COLO668 (cell line): ENCODE measurements at regions not wholly inside any gene's neighbourhood (a gene's known extent, or its start where the extent isn't known, plus 50 kb on each side); places are given as distances from the start of the nearest gene placed in this dataset.
A peak's percentile ranks its signal among the peaks of the same experiment; 100 is the strongest.

ENCODE experiments used
- DNase-seq: peaks from one replicate; lab custom pipeline; 2025; ENCODE audit not compliant: unreplicated experiment; lab: John Stamatoyannopoulos, UW

DNA sequence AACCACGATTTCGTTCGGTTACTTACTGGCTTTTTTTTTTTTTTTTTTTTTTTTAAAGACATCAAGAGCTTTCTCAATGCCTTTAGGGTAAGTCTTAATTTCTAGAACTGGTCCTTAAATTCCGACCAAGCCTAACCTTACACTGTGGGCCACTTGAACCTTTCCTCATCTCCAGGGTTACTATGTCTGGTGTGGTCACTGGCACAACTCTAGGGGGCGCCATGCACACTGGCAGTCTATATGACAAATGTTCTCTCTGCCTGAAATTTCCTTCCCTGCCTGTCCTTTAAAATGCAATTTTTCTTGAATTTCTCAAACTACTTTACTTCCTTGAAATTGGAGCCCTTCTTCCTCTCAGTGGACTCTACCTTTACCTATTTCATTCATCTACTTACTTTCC lies 227.4 kb downstream of the KLF5 start:
- no peak for DNase-seq

DNA sequence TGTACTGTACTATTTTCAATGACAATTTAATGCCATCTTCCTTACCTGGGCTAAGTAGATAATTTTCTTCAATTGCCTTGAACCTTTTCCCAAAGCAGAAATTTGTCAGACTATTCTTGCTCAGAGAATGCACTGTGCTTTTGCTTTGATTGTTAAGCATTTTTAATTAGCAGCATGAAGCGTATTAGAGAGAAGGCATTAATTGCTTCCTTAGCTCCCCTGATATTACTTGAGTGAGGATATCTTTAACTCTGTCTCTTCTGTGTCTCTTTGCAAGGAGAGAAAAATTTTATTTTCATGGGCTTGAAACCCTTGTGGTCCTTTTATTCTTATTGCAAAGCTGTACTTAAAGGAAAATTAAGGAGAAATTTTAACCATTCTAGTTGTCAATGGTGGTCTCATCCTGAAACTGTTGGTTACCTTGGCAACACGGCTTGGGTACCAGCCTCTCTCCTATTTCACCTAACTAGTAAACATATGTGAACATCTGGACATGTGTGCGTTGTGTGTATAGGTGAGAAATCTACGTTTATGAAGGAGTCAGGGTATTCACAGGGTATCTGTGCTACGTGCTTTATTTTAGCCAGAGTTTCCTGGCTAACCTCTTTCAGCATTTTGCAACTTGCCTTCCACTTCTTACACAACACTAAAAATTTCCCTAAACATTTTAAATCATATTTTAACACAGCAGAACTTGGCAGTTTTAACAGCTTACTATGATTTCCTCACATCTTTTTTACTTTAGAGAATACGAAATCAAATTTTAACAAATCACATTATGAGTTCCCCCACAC lies 225.5 kb downstream of the KLF5 start:
- no peak for DNase-seq

DNA sequence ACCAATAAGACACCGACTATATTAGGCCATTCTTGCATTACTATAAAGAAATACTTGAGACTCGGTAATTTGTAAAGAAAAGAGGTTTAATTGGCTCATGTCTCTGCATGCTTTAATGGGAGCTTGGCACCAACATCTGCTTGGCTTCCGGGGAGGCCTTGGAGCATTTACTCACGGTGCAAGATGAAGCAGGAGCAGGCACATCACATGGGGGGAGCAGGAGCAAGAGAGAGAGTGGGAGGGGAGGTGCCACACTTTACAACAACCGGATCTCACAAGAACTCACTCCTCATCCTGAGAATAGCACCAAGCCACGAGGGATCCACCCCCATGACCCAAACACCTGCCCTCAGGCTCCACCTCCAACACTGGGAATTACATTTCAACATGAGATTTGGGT lies 224.8 kb downstream of the KLF5 start:
- no peak for DNase-seq

DNA sequence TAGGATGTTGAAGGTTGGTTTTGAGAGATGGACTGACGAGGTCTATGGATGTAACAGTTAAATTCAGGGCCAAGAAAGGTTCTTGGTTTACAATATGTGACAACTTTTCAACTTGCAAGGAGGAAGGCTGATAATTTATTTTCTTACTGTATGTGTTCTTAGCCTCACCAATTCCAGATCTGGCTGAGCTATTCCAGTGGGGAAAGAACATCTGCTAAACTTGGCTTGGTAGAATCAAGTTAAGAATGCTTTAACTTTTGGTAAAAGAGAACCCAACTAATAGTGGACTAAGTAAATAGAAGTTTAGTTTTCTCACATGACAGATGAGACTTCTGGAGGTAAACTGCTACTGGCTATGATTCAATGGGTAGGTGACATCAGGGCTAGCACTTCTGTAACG lies 222.9 kb downstream of the KLF5 start:
- no peak for DNase-seq

DNA sequence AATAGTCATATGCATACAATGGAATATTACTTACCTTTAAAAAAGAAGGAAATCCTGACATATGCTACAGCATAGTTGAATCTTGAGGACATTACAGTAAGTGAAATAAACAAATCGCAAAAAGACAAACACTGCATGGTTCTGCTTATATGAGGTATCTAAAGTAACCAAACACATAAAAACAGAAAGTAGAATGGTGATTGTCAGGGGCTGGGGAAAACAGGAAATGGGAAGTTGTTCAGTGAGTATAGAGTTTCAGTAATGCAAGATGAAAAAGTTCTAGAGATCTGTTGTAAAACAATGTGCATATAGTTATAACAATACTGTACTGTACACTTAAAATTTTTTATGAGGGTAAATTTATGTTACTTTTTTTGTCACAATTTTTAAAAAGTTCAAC lies 219.4 kb downstream of the KLF5 start:
- DNase-seq: no peak

DNA sequence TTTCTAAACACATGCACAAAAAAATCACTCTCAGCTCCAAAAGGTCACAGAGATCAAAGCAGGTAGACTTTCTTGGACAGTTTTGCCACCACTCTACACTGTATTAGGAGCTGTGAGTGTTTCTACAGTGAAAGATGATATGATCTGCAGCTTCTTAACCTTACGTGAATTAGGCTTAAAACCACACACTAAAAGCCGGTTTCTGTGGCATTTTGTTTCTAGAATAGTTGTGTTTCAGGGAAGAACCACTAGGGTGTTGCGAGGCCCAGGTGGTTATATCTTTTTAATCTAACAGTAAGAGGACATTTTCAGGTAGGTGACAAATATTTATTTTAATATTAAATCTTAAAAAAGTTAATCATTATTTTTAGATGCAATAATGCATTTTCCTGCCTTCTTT lies 216.4 kb downstream of the KLF5 start:
- no peak for DNase-seq

GRCh38 chr13:73274147-73274546 lies 215.3 kb downstream of the KLF5 start:
- DNase-seq: no peak

GRCh38 chr13:73273745-73274144 lies 214.9 kb downstream of the KLF5 start:
- no peak for DNase-seq

- DNase-seq: no peak
Measured at GRCh38 chr13:73273276-73273675, 214.5 kb downstream of the KLF5 start.

DNA sequence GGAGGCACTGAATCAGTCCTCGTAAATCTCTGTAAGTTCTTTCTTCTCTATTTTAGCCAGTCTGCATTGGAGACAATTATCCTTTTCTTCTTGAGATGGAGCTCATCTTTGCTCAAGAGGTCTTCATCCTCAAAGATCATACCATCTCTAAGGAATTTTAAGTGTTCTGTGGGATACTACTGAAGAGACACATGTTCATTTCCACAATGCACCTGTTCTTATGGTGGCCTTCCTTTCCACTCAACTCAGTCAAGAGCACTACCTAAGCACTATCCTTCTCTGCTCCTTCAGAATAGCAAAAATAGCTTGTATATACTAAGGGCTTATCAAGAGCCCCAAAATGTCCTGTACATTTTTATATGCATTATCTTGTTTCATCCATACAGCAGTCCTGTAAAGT lies 214.0 kb downstream of the KLF5 start:
- DNase-seq: no peak

DNA sequence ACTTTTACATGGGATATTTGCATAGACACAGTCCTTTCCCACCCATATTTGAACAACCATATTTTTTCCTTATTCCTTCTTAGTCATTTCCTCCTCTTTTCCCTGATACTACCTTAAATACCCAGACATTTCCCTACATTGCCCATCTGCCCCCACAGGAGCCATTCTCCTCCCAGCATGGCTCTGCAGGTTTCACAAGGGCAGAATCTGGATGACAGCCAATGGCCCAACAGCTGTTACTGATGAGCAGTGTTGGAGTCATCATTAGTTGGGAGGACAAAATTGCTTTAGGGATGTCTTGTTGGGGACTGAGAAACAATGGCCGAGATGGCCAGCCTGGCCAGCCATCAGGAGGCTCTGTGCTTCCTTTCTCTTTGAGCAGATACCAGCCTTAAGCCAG lies 209.5 kb downstream of the KLF5 start:
- DNase-seq: peak; percentile 42

GRCh38 chr13:73266640-73267180 lies 207.9 kb downstream of the KLF5 start:
- DNase-seq: no peak

DNA sequence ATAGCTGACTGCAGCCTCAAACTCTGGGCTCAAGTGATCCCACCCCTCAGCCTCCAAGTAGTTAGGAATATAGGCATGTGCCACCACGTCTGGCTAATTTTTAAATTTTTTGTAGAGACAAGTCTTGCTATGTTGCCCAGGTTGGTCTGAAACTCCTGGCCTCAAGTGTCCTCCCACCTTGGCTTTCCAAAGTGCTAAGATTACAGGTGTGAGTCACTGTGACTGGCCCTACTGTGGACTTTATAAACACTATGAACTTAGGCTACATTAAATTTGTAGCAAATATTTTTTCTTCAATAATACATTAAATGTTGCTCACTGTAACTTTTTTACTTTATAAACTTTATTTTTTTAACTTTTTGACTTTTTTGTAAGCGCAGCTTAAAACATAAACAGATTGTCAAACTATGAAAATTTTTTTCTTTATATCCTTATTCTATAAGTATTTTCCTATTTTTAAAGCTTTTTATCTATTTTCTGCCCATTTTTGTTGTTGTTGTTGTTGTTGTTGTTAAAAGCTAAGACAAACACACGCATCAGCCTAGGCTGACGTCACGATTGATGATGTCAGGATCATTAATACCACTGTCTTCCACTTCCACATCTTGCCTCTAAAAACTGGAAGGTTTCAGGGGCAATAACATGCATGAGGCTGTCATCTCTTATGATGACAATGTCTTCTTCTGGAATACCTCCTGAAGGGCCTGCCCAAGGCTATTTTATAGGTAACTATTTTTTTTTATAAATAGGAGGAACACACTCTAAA lies 204.2 kb downstream of the KLF5 start:
- DNase-seq: no peak

DNA sequence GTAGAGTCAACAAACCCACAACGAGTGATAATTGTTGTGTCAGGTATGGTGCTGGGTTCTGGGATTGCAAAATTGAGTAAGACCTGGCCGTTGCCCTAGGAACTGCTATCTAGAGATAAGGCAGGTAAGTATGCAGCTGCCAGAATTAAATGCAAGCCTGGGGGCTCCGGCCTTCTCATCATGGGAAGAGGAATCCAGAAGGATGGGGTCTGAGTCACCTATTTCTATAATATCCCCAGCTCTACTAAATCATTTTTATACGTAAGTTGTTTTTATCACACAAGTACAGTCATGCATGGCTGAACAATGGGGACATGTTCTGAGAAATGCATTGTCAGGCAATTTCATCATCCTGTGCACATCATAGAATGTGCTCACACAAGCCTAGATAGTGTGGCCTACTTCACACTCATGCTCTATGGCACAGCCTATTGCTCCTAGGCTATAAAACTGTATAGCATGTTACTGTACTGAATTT lies 203.0 kb downstream of the KLF5 start:
- DNase-seq: no peak

DNA sequence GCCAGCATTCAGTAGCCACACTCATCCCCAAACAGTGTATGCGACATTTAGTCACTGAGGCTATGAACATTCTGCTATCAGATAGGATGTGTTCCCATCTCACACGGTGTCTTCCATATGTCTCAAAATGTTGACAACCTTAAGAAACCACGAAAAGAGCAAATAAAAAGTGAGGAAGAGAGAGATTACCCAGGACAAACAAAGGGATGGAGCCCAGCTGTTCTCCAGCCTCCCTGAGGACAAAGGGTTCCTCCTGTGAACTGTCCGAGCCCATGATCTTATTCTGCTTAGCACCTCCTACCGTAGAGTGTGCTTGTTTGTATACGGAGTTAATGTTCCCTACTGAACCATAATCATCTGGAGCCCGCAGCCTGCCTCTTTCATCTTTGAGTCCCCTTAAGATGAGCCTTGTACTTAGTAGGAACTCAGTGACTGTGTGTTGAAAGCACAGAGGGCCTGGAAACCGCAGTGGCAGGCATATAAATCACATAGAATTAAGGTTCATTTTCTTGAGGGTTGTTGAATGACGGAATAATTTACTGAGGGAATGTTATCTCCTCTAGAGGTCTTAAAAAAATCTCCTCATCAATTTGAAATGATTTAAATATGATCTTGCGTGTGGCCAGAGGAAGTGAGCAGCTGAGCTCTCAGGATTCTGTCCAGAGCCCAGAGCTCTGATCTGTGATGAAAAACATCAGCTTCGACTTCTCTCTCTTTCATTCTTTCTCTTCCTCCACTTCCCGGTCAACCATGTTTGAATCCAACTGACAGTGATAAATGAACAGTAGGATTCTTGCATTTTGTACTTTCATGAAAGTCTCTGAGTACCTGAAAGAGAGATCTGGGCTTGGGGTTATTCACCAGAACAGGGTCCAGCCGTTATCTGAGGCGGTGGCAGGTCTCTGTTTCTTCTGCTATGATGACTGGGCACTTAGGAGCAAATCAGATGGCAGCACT lies 200.5 kb downstream of the KLF5 start:
- no peak for DNase-seq

- no peak for DNase-seq
Measured at GRCh38 chr13:73258406-73258805, 199.6 kb downstream of the KLF5 start.

DNA sequence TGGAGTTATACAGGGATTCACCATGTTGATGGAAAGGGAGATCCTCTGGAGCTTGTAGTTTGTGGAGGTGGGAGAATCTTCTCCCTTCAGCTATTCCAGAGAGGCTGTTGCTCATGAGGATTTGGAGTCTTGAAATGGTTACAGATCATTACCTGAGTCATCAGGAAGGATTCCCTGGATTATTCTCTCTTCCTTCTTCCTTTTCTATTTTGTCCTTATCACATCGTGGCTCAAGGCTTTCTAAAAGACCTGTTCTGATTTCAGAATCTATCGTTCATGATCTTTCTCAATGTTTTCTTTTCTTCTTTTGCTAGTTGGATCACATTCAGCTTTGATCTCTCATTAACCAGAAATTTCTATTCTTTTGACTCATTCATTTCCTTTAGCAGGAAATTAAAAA lies 196.0 kb downstream of the KLF5 start:
- no peak for DNase-seq

- DNase-seq: no peak
Measured at GRCh38 chr13:73251626-73252265, 192.9 kb downstream of the KLF5 start.

DNA sequence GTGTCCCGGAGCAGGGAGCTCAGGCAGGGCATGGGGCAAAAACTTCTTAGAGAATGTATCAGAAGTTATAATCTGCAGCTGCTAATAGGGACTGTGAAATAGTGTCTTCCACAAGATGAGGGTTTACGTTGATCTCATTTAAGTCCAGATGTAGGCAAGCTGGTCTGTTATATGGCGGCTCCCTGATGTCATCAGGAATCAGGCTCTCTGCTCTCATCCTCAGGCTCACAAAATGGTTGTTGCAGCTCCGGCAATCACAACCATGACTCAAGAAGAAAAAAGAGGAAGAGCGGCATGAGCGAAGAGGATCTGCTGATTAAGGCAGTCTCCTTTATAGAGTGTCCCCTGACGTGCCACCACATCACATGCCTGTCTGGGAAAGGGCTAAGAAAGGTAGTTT lies 191.3 kb downstream of the KLF5 start:
- DNase-seq: no peak

DNA sequence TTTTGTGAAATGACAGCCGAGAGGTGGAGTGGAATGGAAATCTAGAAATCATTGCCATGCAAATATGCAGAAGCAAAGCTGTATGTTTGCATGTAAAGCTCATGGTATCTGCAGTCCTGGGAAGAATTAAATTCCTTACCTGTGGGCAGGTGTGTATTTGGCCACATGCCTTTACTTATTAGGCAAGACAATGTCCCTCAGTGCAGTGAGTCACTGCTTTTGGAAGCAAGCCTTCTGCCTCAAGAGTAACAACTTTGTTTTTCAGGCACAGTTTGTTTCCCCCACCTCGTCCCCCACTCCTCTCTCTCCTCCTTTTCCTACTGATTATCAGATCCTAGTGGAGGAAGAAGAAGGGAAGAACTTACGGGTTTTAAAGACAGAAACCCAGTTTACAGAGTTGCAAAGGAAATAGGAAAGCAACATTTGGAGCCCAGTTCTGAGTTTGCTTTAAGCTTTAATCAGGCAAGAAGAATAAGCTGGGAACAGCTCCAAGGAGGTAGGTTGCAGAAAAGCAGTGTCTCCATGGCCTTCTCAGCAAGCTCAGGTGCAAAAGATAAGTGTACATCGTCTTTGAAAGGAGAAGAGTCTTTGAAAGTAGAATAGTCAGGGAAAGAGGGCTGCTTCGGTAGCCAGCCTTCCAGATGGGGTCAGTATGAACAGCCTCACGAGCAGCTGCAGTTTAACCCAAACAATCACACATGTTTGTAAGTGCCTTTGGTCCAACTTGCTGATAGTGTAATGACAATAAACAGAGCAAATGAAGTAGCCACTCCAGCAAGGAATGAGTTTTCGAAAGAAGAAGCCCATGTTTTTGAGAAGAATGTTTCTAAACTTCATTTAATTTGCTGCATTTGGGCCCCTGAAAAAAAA lies 190.1 kb downstream of the KLF5 start:
- DNase-seq: no peak
